Duodenal mucosa (tissue), 2 donors: ENCODE measurements at regions not wholly inside any gene's neighbourhood (a gene's known extent, or its start where the extent isn't known, plus 50 kb on each side); places are given as distances from the start of the nearest gene placed in this dataset.

Source experiments
- H3K27ac ChIP-seq: one replicate; pipeline ENCODE4 v1.7.0; 2013; ENCODE audit warnings: low read depth, low read length
- H3K27me3 ChIP-seq, 2 donors: one replicate each; pipeline ENCODE4 v1.7.0; 2013; ENCODE audit warnings: low read length in 2 of 2, control low read depth in 1 of 2; ENCODE audit not compliant: insufficient read depth in 2 of 2, control insufficient read depth in 1 of 2
- H3K36me3 ChIP-seq, 2 donors: one replicate each; pipeline ENCODE4 v1.7.0; 2013; ENCODE audit warnings: low read length in 2 of 2, control low read depth in 1 of 2; ENCODE audit not compliant: insufficient read depth in 2 of 2, control insufficient read depth in 1 of 2
- H3K4me1 ChIP-seq, 2 donors: one replicate each; pipeline ENCODE4 v1.7.0; 2013; ENCODE audit warnings: low read length in 2 of 2, control low read depth in 1 of 2; ENCODE audit not compliant: insufficient read depth in 2 of 2, control insufficient read depth in 1 of 2
- H3K4me3 ChIP-seq, 2 donors: one replicate each; pipeline ENCODE4 v1.7.0; 2013; ENCODE audit warnings: low read length in 2 of 2, low read depth in 1 of 2
- H3K9ac ChIP-seq, 2 donors: one replicate each; pipeline ENCODE4 v1.7.0; 2013; ENCODE audit warnings: low read length in 2 of 2, low read depth in 1 of 2
- H3K9me3 ChIP-seq, 2 donors: one replicate each; pipeline ENCODE4 v1.7.0; 2013; ENCODE audit warnings: low read length in 2 of 2, control low read depth in 1 of 2; ENCODE audit not compliant: control insufficient read depth in 1 of 2

GRCh38 chr2:16257322-16258028 lies 317.1 kb downstream of the MYCN start:
- no peaks in the 10 kb centered on the region for H3K27me3 ChIP-seq
- H3K9ac ChIP-seq, result no peak overlapping the region
- H3K4me1 ChIP-seq, result no peaks in the 10 kb centered on the region
- no peak overlapping the region for H3K4me3 ChIP-seq
- H3K36me3 ChIP-seq, result no peaks in the 10 kb centered on the region
- H3K9me3 ChIP-seq, result no peaks in the 10 kb centered on the region
- H3K27ac ChIP-seq, result no peak overlapping the region

GRCh38 chr2:16256601-16257321 lies 316.4 kb downstream of the MYCN start:
- no peaks in the 10 kb centered on the region for H3K36me3 ChIP-seq
- no peaks in the 10 kb centered on the region for H3K27me3 ChIP-seq
- no peak overlapping the region for H3K27ac ChIP-seq
- no peak overlapping the region for H3K9ac ChIP-seq
- H3K9me3 ChIP-seq, result no peaks in the 10 kb centered on the region
- no peaks in the 10 kb centered on the region for H3K4me1 ChIP-seq
- H3K4me3 ChIP-seq, result no peak overlapping the region

GRCh38 chr2:16255120-16255519 lies 314.8 kb downstream of the MYCN start:
- H3K9me3 ChIP-seq, result no peaks in the 10 kb centered on the region
- H3K9ac ChIP-seq, result no peak overlapping the region
- H3K27me3 ChIP-seq, result no peaks in the 10 kb centered on the region
- no peak overlapping the region for H3K27ac ChIP-seq
- H3K4me1 ChIP-seq, result no peaks in the 10 kb centered on the region
- H3K4me3 ChIP-seq, result no peak overlapping the region
- H3K36me3 ChIP-seq, result no peaks in the 10 kb centered on the region

- no peaks in the 10 kb centered on the region for H3K4me1 ChIP-seq
- H3K27me3 ChIP-seq, result no peaks in the 10 kb centered on the region
- no peaks in the 10 kb centered on the region for H3K9me3 ChIP-seq
- no peaks in the 10 kb centered on the region for H3K36me3 ChIP-seq
- H3K27ac ChIP-seq, result no peak overlapping the region
- no peak overlapping the region for H3K9ac ChIP-seq
- H3K4me3 ChIP-seq, result no peak overlapping the region
Measured at GRCh38 chr2:16254356-16254965, 314.1 kb downstream of the MYCN start.

GRCh38 chr2:16253291-16253690 lies 312.9 kb downstream of the MYCN start:
- no peak overlapping the region for H3K4me3 ChIP-seq
- H3K27me3 ChIP-seq, result no peaks in the 10 kb centered on the region
- H3K4me1 ChIP-seq, result no peaks in the 10 kb centered on the region
- H3K27ac ChIP-seq, result no peak overlapping the region
- no peak overlapping the region for H3K9ac ChIP-seq
- H3K36me3 ChIP-seq, result no peaks in the 10 kb centered on the region
- no peaks in the 10 kb centered on the region for H3K9me3 ChIP-seq

- Histone ChIP-seq H3K36me3 (no peaks in the 10 kb centered on the region), H3K4me1 (no peaks in the 10 kb centered on the region), H3K27me3 (no peaks in the 10 kb centered on the region), H3K27ac (no peak overlapping the region), H3K9me3 (no peaks in the 10 kb centered on the region), H3K4me3 (no peak overlapping the region), H3K9ac (no peak overlapping the region)
Measured at GRCh38 chr2:16252891-16253290, 312.5 kb downstream of the MYCN start.

GRCh38 chr2:16252251-16252650 lies 311.9 kb downstream of the MYCN start:
- H3K4me1 ChIP-seq, result no peaks in the 10 kb centered on the region
- no peak overlapping the region for H3K9ac ChIP-seq
- no peaks in the 10 kb centered on the region for H3K27me3 ChIP-seq
- no peak overlapping the region for H3K4me3 ChIP-seq
- H3K27ac ChIP-seq, result no peak overlapping the region
- no peaks in the 10 kb centered on the region for H3K9me3 ChIP-seq
- H3K36me3 ChIP-seq, result no peaks in the 10 kb centered on the region

- no peak overlapping the region for H3K27ac ChIP-seq
- no peaks in the 10 kb centered on the region for H3K4me1 ChIP-seq
- no peaks in the 10 kb centered on the region for H3K9me3 ChIP-seq
- H3K27me3 ChIP-seq, result no peaks in the 10 kb centered on the region
- no peak overlapping the region for H3K4me3 ChIP-seq
- no peak overlapping the region for H3K9ac ChIP-seq
- no peaks in the 10 kb centered on the region for H3K36me3 ChIP-seq
Measured at GRCh38 chr2:16251511-16252225, 311.3 kb downstream of the MYCN start.

- Histone ChIP-seq H3K36me3 (no peaks in the 10 kb centered on the region), H3K9me3 (no peaks in the 10 kb centered on the region), H3K27ac (no peak overlapping the region), H3K4me3 (no peak overlapping the region), H3K9ac (no peak overlapping the region), H3K4me1 (no peaks in the 10 kb centered on the region), H3K27me3 (no peaks in the 10 kb centered on the region)
Measured at GRCh38 chr2:16250886-16251285, 310.5 kb downstream of the MYCN start.

GRCh38 chr2:16250466-16250865 lies 310.1 kb downstream of the MYCN start:
- no peaks in the 10 kb centered on the region for H3K36me3 ChIP-seq
- H3K9me3 ChIP-seq, result no peaks in the 10 kb centered on the region
- H3K27ac ChIP-seq, result no peak overlapping the region
- no peak overlapping the region for H3K9ac ChIP-seq
- no peak overlapping the region for H3K4me3 ChIP-seq
- H3K27me3 ChIP-seq, result no peaks in the 10 kb centered on the region
- H3K4me1 ChIP-seq, result no peaks in the 10 kb centered on the region
